CD4-positive, alpha-beta T cell treated with Interleukin-4 for 1 hour (primary cell): ENCODE measurements at regions not wholly inside any gene's neighbourhood (a gene's known extent, or its start where the extent isn't known, plus 50 kb on each side); places are given as distances from the start of the nearest gene placed in this dataset.
"Not testable (repeated sequence)": the region's sequence is repeated elsewhere in the genome, so short reads cannot be mapped to it uniquely, and the experiment has no call there.

Experiments
- DNase-seq, 2 donors: peaks; one replicate each; pipeline ENCODE4 v3.0.0-alpha.2; 2020 to 2022

DNA sequence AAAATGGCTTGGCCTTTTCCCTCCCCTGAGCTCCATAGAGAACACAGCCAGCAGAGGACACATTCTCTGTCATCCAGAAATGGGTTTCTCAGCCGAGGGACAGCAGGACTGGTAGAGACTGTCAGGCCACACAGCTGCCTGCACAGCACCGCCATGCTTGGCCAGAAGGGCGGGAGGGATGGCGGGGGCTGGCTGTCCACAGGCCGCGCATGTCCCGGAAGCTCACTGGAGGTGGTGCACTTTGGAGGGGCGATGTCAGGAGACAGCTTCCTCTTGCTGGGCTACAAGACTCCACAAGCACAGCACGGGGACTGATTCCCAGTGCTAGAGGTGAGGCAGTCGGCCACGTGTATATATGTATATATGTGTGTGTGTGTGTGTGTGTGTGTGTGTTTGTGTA is 125.3 kb downstream of the GOLGA6L4 start:
- DNase-seq: not testable (repeated sequence)

DNA sequence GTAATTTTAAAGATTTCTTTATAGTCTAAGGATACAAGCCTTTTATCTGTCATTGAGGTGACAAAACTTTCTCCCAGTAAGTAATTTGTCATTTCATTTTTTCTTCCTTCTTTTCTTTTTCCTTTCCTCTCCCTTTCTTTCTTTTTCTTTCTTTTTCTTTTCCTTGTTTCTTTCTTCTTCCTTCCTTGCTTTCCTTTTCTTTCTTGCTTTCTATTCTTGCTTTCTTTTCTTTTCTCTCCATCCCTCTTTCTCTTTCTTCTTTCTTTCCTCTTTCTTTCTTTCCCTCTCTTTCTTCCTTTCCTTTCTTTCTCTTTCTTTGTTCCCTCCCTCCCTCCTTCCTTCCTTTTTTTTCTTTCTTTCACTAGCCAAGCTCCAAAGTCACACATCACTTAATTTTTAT is 148.8 kb downstream of the GOLGA6L4 start:
- DNase-seq: not testable (repeated sequence)

DNA sequence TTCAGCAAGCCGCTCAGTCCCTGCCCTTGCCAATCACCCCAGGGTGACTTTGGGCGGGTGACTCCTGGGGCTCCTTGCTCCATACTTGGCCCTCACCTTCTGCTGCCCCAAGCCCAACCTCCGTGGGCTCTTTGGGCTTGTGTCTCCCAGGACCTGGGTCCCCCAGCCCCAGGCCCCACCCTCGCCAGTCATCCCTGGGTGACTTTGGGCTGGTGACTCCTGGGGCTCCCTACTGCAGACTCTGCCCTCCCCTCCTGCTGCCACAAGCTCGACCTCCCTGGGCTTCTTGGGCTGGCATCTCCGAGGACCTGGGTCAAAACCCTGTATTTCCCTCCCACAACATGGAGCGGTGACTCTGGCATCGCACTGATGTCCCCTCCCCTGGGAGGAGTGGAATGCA is 151.5 kb downstream of the GOLGA6L4 start:
- no peak for DNase-seq

DNA sequence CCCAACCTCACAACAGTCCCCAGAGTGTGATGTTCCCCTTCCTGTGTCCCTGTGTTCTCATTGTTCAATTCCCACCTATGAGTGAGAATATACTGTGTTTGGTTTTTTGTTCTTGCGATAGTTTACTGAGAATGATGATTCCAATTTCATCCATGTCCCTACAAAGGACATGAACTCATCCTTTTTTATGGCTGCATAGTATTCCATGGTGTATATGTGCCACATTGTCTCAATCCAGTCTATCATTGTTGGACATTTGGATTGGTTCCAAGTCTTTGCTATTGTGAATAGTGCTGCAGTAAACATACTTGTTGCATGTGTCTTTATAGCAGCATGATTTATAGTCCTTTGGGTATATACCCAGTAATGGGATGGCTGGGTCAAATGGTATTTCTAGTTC is 152.6 kb downstream of the GOLGA6L4 start:
- DNase-seq: not testable (repeated sequence)

DNA sequence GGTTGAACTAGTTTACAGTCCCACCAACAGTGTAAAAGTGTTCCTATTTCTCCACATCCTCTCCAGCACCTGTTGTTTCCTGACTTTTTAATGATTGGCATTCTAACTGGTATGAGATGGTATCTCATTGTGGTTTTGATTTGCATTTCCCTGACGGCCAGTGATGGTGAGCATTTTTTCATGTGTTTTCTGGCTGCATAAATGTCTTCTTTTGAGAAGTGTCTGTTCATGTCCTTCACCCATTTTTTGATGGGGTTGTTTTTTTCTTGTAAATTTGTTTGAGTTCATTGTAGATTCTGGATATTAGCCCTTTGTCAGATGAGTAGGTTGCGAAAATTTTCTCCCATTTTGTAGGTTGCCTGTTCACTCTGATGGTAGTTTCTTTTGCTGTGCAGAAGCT is 153.1 kb downstream of the GOLGA6L4 start:
- not testable (repeated sequence) for DNase-seq

DNA sequence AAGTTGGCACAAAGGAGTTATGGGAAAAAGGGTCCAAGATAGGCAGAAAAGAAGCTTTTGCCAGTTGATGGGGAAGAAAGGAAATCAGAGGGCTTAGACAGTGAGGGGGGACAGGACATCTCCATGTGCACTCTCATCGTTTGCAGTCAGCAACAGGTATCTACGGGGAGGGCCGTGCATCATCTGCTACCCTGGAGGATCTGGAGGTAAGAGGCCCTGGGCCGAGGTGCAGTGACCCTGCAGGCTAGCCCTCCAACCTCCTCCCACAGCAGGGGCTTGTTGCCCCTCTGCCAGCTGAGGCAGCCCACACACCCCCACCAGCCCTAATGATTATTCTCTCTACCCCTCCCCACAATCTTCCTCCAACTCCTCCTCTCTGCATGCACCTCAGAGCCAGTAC is 154.8 kb downstream of the GOLGA6L4 start:
- DNase-seq: not testable (repeated sequence)

- DNase-seq: no peak
Measured at GRCh38 chr15:84391191-84391590, 155.6 kb downstream of the GOLGA6L4 start.

DNA sequence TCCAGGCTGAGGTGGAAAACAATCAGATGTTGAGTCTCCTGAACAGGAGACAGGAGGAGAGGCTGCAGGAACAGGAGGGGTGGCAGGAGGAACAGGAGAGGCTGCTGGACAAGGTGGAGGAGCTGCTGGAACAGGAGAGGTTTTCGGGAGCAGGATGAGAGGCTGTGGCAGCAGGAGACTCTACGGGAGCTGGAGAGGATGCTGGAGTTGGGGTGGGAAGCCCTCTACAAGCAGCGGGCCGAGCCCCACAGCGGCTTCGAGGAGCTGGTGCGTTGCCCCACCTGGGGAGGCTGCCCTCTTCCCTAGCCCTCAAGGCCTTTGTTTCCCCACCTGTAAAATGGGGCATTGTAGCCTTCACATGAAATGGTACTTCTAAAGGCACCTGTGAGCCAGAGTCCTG is 156.4 kb downstream of the GOLGA6L4 start:
- not testable (repeated sequence) for DNase-seq

GRCh38 chr15:84393386-84393936 is 157.9 kb downstream of the GOLGA6L4 start:
- DNase-seq: not testable (repeated sequence)

- DNase-seq: not testable (repeated sequence)
Measured at GRCh38 chr15:84393966-84394365, 158.4 kb downstream of the GOLGA6L4 start.

DNA sequence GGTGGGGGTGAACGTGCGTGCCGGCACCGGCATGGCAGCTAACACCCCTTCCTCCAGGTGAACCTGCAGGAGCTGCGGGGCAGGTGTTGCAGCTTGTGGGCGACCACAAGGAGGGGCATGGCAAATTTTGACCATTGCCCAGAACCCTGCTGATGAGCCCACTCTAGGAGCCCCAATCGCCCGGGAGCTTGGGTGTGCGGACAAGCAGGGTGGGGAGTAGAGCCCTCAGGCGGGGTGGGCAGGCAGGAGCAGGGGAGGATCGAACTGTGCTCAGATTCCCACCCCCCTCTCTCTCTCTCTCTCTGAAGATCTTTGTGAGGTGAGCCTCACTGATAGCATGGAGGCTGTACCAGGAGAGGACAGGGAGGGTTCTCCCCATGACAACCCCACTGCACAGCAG is 159.8 kb downstream of the GOLGA6L4 start:
- DNase-seq: not testable (repeated sequence)

- not testable (repeated sequence) for DNase-seq
Measured at GRCh38 chr15:84395881-84396280, 160.3 kb downstream of the GOLGA6L4 start.

DNA sequence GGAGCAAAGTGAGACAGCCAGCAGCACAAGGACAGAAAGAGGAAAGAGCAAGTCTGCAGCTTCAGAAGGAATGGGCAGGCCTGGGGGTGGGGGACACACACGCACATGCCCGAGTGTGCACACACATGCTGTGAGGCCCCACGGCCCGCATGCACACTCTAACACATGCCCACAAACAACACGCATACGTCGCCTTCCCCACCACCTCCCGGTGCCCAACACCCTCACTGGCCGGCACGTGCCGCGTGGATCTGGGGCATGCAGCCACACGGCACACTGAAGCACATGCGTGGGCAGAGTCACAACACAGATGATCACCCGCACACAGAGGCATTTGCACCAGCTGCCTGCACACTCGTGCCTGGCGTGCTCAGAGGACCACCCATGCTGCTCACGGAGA is 161.5 kb downstream of the GOLGA6L4 start:
- DNase-seq: not testable (repeated sequence)

GRCh38 chr15:84398087-84398486 is 162.5 kb downstream of the GOLGA6L4 start:
- not testable (repeated sequence) for DNase-seq

DNA sequence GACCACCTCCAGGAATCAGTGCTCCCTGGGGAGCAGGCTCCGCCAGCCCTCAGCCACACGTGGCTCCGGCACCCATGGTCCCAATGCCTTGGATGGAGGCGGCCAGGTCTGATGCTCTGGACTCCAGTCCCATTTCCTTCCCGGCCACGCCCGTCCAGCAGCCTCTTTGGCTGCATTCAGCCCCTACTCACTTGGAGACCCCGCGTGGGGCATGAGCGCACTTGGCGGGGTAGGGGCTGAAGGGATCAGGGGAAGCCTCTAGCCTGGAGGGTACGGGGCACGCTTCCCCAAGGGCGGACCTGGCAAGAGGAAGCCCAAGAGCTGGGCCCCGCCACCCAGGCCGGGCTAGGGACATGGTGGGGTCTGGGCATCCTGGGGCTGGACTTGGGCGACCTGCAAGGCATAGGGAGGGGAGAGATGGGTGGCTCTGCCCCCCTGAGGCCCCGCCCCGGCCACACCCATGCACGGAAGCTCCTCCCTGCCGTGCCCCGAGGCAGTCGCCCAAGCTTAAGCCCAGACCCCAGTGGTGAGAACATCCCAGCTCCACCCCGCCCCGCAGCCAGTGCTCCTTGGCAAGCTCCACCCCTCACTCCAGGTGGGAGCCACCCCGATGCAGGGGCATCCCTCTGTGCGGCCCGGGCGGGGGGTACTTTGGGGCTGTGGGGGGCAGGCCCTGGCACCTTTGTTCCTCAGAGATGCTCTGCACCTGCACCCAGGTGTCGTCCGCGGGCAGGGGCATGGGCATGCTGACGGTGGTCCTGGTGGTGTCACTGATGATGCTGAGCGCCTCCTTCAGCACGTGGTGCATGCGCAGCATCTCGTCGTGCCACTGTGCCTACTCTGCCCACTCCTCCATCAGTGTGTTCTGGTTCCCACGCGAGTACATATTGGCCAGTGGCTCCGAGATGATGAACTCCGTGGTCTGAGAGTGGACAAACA is 163.5 kb downstream of the GOLGA6L4 start:
- DNase-seq: no peak

DNA sequence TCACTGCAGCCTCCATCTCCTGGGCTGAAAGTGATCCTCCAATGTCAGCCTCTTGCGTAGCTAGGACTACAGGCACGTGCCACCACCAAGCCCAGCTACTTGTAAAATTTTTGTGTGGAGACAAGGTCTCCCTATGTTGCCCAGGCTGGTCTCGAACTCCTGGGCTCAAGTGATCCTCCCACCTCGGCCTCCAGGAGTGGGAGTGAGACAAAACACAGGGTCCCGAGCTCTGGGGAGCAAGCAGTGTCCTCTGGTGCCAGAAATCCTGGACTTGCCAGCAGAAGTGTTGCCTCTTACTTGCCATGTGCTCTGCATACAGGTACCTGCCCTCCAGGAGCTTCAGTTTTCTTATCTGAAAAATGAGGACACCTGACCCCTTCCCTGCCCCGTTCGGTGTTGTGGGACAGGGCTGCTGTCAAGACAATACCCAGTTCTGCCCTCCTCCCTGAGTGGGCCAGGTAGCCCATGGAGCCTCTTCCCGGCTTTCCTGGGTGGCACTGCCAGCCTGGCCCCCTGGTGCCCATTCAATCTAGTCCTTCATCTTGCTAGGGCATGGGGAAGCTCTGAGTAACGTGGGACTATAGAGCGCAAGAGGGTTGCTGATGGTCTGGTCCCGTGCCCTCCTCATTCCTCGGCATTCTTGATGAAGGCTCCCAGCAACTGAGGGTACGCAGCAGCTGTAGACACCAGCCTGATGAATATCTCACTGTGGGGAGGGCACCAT is 164.6 kb downstream of the GOLGA6L4 start:
- DNase-seq: no peak

DNA sequence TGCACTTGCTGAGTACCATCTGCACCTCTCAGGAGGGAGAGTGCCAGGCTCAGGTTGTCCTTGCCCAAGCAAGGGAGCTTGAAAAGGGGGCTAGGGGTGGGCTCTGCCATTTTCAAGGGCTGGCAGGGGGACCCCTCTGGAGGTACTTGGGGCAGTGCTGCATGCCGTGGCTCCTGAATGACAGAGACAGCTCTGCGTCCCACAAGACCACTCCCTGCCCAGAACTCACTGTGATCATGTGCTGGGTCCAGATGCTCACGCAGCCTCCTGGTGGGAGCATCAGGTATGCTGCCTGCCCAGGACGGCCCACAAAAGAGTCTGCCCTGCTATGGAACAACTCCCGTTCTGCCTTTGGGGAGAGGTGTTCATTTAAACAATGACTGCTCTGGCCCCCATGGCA is 165.2 kb downstream of the GOLGA6L4 start:
- DNase-seq: no peak

GRCh38 chr15:84401461-84401860 is 165.9 kb downstream of the GOLGA6L4 start:
- DNase-seq: not testable (repeated sequence)

GRCh38 chr15:84401891-84402840 is 166.6 kb downstream of the GOLGA6L4 start:
- not testable (repeated sequence) for DNase-seq

GRCh38 chr15:84402856-84403608 is 167.5 kb downstream of the GOLGA6L4 start:
- no peak for DNase-seq

DNA sequence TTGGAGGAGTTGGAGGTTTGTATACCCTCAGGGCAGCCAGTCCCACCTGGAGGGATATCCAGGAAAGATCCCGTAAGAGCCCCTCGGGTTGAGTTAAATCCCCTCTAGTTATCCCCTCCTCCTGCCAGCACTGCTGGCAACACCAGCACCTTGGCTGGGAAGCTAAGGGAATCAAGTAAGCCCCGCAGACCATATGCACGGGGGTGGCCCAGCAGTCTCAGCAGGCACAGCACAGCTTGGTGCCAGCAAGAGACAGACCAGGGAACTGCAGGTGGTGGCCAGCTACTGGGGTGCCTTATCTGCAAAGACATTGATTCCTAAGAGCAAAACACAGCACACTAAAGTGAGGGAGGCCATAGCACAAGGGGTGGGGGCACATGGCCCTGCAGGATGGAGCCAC is 173.8 kb downstream of the GOLGA6L4 start:
- DNase-seq: not testable (repeated sequence)
